GM12878 (cell line): ENCODE measurements at regions not wholly inside any gene's neighbourhood (a gene's known extent, or its start where the extent isn't known, plus 50 kb on each side); places are given as distances from the start of the nearest gene placed in this dataset.

ENCODE experiments used
- ATAC-seq: fragments of 200-7000 bp; cut with Tn5 transposase; 3 replicates; pipeline ENCODE4 v1.9.1; 2020; ENCODE audit warnings: mild to moderate bottlenecking, moderate library complexity
- BruUV-seq: library from RNA; stranded (reverse); fragments of 400-500 nt; replicated peaks from 2 replicates; lab custom pipeline; 2021; lab: Mats Ljungman, UMichigan
- CTCF ChIA-PET: fragments of 300-600 bp; sonication (Branson Sonifier 250); formaldehyde crosslinking; extraction: SDS; loops from one replicate; lab custom pipeline; 2021; ENCODE audit warnings: inconsistent platforms; lab: Yijun Ruan, JAX
- POLR2A ChIA-PET: fragments of 350-600 bp; formaldehyde crosslinking; extraction: SDS; loops from one replicate; lab custom pipeline; 2021; ENCODE audit warnings: inconsistent platforms; lab: Charles Lee
- RAD21 ChIA-PET: fragments of 300-600 bp; sonication (Branson Sonifier 250); formaldehyde crosslinking; loops from one replicate; lab custom pipeline; 2023; ENCODE audit warnings: antibody characterized with exemption; ENCODE audit not compliant: unreplicated experiment; lab: Charles Lee
- SMC1A ChIA-PET: fragments of 300-600 bp; sonication (Branson Sonifier 250); formaldehyde crosslinking; loops from one replicate; lab custom pipeline; 2023; ENCODE audit not compliant: unreplicated experiment, uncharacterized antibody; lab: Charles Lee
- DNase-seq: peaks from one replicate; pipeline ENCODE4 v3.0.0-alpha.2; 2011; ENCODE audit warnings: low read depth, low spot score
- FAIRE-seq: peaks from 3 replicates; lab custom pipeline; 2011; peaks lifted over from hg19 to GRCh38; lab: Jason Lieb, UNC
- H2AFZ ChIP-seq: 2 replicates; pipeline ENCODE4 v1.6.0; 2011; ENCODE audit warnings: low read depth, low read length, control low read depth; ENCODE audit not compliant: control insufficient read depth
- H3K27ac ChIP-seq: 2 replicates; pipeline ENCODE4 v1.5.1; 2011; ENCODE audit warnings: control low read depth; ENCODE audit not compliant: control insufficient read depth, insufficient read depth
- H3K27me3 ChIP-seq, 2 experiments: replicated peaks in 1 of 2; 2 replicates each; pipeline versions ENCODE4 v1.6.0 to v1.6.1; 2011; ENCODE audit warnings: low read length in 1 of 2; ENCODE audit not compliant: control insufficient read depth in 2 of 2, insufficient read depth in 2 of 2
- H3K36me3 ChIP-seq, 2 experiments: 2 replicates each; pipeline ENCODE4 v1.5.1; 2011; ENCODE audit warnings: low read length in 1 of 2; ENCODE audit not compliant: control insufficient read depth in 2 of 2, insufficient read depth in 2 of 2
- H3K4me1 ChIP-seq: 2 replicates; pipeline ENCODE4 v1.6.1; 2011; ENCODE audit warnings: mild to moderate bottlenecking, low read length, moderate library complexity, mixed read lengths; ENCODE audit not compliant: control insufficient read depth, insufficient read depth
- H3K4me2 ChIP-seq: 2 replicates; pipeline ENCODE4 v1.6.0; 2011; ENCODE audit warnings: control low read depth; ENCODE audit not compliant: control insufficient read depth, insufficient read depth
- H3K4me3 ChIP-seq: fragments of 200-600 bp; sonication (generic); 2 replicates; pipeline ENCODE4 v1.5.1; 2016
- H3K79me2 ChIP-seq: 2 replicates; pipeline ENCODE4 v1.6.0; 2011; ENCODE audit warnings: low read length; ENCODE audit not compliant: control insufficient read depth, insufficient read depth
- H3K9ac ChIP-seq: 2 replicates; pipeline ENCODE4 v1.8.0; 2011; ENCODE audit warnings: low read length, control low read depth, mixed read lengths; ENCODE audit not compliant: control insufficient read depth, insufficient read depth
- H3K9me3 ChIP-seq: replicated peaks from 3 replicates; pipeline ENCODE4 v1.5.1; 2011; ENCODE audit warnings: mild to moderate bottlenecking, low read length; ENCODE audit not compliant: control insufficient read depth, insufficient read depth
- H4K20me1 ChIP-seq: 2 replicates; pipeline ENCODE4 v1.6.0; 2011; ENCODE audit not compliant: control insufficient read depth, insufficient read depth
- CBX5 ChIP-seq: sonication (generic); IDR thresholded peaks from 2 replicates; pipeline ENCODE4 v1.6.1; 2016; ENCODE audit warnings: low read depth, moderate library complexity, mild to moderate bottlenecking, inconsistent platforms
- EZH2 ChIP-seq: IDR thresholded peaks from 2 replicates; pipeline ENCODE4 v1.6.1; 2012; ENCODE audit warnings: low read depth, mild to moderate bottlenecking, control low read depth, inconsistent platforms, low read length, borderline replicate concordance; ENCODE audit not compliant: control insufficient read depth
- IKZF2 ChIP-seq, 2 experiments: fragments of 450-650 bp; IDR thresholded peaks; 2 replicates each; pipeline ENCODE4 v1.6.1; 2017; ENCODE audit warnings: mild to moderate bottlenecking in 2 of 2, moderate library complexity in 2 of 2
- KAT2A ChIP-seq: conservative IDR thresholded peaks from 2 replicates; pipeline ENCODE4 v1.6.1; 2011; ENCODE audit warnings: low read depth, low read length; ENCODE audit not compliant: control insufficient read depth
- MYC ChIP-seq: IDR thresholded peaks from 2 replicates; pipeline ENCODE4 v1.6.1; 2011; ENCODE audit warnings: mild to moderate bottlenecking, low read length, moderate library complexity, inconsistent platforms; ENCODE audit not compliant: insufficient read depth, insufficient replicate concordance, insufficient read length, severe bottlenecking
- POLR2A ChIP-seq: IDR thresholded peaks from 2 replicates; pipeline ENCODE4 v1.6.1; 2011; ENCODE audit warnings: low read depth, mild to moderate bottlenecking, low read length
- WGBS: methylation state at CpG from one replicate; pipeline ENCODE4 v1.1.6; 2016; ENCODE audit warnings: low lambda C conversion rate; ENCODE audit not compliant: insufficient replicate concordance, insufficient coverage; ENCODE audit errors: missing lambda C conversion rate; 5-methylcytosine and 5-hydroxymethylcytosine counted together
- in situ Hi-C: fragments of 300-500 bp; cut with MboI; formaldehyde crosslinking; loops from 9 replicates; pipeline ENCODE4 v1.14.3; 2018; ENCODE audit warnings: mixed read lengths
- intact Hi-C: fragments of 100-400 bp; cut with micrococcal nuclease; formaldehyde crosslinking; loops from one replicate; pipeline ENCODE4 v1.14.2; 2022; ENCODE audit not compliant: unreplicated experiment
- TF ChIP-seq, protein P1 (sequence below): fragments of 450-650 bp; IDR thresholded peaks from 2 replicates; pipeline ENCODE4 v1.6.1; 2016; ENCODE audit warnings: mild to moderate bottlenecking
- TF ChIP-seq, protein P2 (sequence below), 3 experiments: IDR thresholded peaks in 2 of 3; conservative IDR thresholded peaks in 1 of 3; 2 replicates each; pipeline ENCODE4 v1.5.1; 2011; ENCODE audit warnings: low read depth in 3 of 3, low read length in 3 of 3, mild to moderate bottlenecking in 3 of 3, control low read depth in 2 of 3, moderate library complexity in 2 of 3, inconsistent platforms in 1 of 3, mixed read lengths in 1 of 3; ENCODE audit not compliant: control insufficient read depth in 2 of 3, insufficient read depth in 1 of 3; ENCODE audit errors: extremely low read depth in 1 of 3
- TF ChIP-seq, protein P3 (sequence below): fragments of 450-650 bp; IDR thresholded peaks from 2 replicates; pipeline ENCODE4 v1.6.1; 2017; ENCODE audit warnings: mild to moderate bottlenecking, low read depth, inconsistent platforms; ENCODE audit not compliant: poor library complexity, severe bottlenecking

DNA sequence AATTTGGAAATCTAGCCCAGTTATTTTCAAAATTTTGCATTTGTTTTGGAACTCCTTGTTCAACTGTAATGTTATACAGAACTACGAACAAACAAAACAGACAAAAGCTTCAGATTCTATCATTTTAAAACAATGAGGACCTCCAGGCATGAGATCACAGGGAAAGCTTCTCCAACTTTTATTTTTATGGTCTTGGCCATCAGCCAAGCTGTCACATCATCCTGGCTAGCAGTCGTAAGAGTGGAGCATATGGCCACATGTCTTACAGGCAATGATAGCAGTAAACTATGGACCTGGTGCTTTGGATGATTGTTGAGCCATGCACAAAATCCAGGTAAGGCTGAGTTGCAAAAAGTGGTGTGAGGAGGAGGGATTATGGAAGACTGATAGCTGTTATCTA, 299.6 kb downstream of the LMX1A start:
- RAD21 ChIA-PET, result no interaction called here
- Histone ChIP-seq H4K20me1 (no peaks in the 10 kb centered on the region), H3K36me3 (no peaks in the 10 kb centered on the region), H3K27me3 (no peaks in the 10 kb centered on the region; a peak in 1 of 4 replicates), H3K27ac (no peak overlapping the region), H3K9me3 (no peaks in the 10 kb centered on the region), H3K4me2 (no peak overlapping the region), H3K4me3 (no peak overlapping the region), H3K9ac (no peak overlapping the region), H3K4me1 (no peaks in the 10 kb centered on the region), H2AFZ (no peak overlapping the region), H3K79me2 (no peaks in the 10 kb centered on the region)
- FAIRE-seq (no peak), DNase-seq (no peak), ATAC-seq (no peak)
- SMC1A ChIA-PET, result no interaction called here
- in situ Hi-C loops (no loop called here), intact Hi-C loops (no loop called here)
- CTCF ChIA-PET, result no interaction called here
- TF ChIP-seq MYC (no peak), KAT2A (no peak), IKZF2 (IDR thresholded peaks at IDR 0.05) (no peak), POLR2A (no peak), CBX5 (no peak), EZH2 (no peak)
- TF ChIP-seq, protein P1, sequence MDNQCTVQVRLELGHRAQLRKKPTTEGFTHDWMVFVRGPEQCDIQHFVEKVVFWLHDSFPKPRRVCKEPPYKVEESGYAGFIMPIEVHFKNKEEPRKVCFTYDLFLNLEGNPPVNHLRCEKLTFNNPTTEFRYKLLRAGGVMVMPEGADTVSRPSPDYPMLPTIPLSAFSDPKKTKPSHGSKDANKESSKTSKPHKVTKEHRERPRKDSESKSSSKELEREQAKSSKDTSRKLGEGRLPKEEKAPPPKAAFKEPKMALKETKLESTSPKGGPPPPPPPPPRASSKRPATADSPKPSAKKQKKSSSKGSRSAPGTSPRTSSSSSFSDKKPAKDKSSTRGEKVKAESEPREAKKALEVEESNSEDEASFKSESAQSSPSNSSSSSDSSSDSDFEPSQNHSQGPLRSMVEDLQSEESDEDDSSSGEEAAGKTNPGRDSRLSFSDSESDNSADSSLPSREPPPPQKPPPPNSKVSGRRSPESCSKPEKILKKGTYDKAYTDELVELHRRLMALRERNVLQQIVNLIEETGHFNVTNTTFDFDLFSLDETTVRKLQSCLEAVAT, result no peak
- TF ChIP-seq, protein P2, sequence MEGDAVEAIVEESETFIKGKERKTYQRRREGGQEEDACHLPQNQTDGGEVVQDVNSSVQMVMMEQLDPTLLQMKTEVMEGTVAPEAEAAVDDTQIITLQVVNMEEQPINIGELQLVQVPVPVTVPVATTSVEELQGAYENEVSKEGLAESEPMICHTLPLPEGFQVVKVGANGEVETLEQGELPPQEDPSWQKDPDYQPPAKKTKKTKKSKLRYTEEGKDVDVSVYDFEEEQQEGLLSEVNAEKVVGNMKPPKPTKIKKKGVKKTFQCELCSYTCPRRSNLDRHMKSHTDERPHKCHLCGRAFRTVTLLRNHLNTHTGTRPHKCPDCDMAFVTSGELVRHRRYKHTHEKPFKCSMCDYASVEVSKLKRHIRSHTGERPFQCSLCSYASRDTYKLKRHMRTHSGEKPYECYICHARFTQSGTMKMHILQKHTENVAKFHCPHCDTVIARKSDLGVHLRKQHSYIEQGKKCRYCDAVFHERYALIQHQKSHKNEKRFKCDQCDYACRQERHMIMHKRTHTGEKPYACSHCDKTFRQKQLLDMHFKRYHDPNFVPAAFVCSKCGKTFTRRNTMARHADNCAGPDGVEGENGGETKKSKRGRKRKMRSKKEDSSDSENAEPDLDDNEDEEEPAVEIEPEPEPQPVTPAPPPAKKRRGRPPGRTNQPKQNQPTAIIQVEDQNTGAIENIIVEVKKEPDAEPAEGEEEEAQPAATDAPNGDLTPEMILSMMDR (IDR thresholded peaks at IDR 0.05 in 2 of 3, conservative IDR thresholded peaks at IDR 0.05 in 1 of 3; ENCODE audit: control insufficient read depth in 2 of 3, extremely low read depth in 1 of 3, insufficient read depth in 1 of 3, low read depth in 3 of 3, low read length in 3 of 3), result no peak
- TF ChIP-seq, protein P3, sequence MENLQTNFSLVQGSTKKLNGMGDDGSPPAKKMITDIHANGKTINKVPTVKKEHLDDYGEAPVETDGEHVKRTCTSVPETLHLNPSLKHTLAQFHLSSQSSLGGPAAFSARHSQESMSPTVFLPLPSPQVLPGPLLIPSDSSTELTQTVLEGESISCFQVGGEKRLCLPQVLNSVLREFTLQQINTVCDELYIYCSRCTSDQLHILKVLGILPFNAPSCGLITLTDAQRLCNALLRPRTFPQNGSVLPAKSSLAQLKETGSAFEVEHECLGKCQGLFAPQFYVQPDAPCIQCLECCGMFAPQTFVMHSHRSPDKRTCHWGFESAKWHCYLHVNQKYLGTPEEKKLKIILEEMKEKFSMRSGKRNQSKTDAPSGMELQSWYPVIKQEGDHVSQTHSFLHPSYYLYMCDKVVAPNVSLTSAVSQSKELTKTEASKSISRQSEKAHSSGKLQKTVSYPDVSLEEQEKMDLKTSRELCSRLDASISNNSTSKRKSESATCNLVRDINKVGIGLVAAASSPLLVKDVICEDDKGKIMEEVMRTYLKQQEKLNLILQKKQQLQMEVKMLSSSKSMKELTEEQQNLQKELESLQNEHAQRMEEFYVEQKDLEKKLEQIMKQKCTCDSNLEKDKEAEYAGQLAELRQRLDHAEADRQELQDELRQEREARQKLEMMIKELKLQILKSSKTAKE, result no peak
- no TSS peak for BruUV-seq
- 2% methylated on average over 2 of the region's 2 CpGs for WGBS
- POLR2A ChIA-PET, result no interaction called here
